GM12801 (cell line): ENCODE measurements at regions not wholly inside any gene's neighbourhood (a gene's known extent, or its start where the extent isn't known, plus 50 kb on each side); places are given as distances from the start of the nearest gene placed in this dataset.

Source experiments
- TF ChIP-seq, protein P1 (sequence below): IDR thresholded peaks from one replicate; pipeline ENCODE4 v1.5.1; 2011; ENCODE audit warnings: control low read depth; ENCODE audit not compliant: insufficient read length; ENCODE audit errors: extremely low read depth

GRCh38 chr15:85974348-85974705 is 105.3 kb upstream of the AGBL1 start:
- TF ChIP-seq, protein P1, sequence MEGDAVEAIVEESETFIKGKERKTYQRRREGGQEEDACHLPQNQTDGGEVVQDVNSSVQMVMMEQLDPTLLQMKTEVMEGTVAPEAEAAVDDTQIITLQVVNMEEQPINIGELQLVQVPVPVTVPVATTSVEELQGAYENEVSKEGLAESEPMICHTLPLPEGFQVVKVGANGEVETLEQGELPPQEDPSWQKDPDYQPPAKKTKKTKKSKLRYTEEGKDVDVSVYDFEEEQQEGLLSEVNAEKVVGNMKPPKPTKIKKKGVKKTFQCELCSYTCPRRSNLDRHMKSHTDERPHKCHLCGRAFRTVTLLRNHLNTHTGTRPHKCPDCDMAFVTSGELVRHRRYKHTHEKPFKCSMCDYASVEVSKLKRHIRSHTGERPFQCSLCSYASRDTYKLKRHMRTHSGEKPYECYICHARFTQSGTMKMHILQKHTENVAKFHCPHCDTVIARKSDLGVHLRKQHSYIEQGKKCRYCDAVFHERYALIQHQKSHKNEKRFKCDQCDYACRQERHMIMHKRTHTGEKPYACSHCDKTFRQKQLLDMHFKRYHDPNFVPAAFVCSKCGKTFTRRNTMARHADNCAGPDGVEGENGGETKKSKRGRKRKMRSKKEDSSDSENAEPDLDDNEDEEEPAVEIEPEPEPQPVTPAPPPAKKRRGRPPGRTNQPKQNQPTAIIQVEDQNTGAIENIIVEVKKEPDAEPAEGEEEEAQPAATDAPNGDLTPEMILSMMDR, result no peak

DNA sequence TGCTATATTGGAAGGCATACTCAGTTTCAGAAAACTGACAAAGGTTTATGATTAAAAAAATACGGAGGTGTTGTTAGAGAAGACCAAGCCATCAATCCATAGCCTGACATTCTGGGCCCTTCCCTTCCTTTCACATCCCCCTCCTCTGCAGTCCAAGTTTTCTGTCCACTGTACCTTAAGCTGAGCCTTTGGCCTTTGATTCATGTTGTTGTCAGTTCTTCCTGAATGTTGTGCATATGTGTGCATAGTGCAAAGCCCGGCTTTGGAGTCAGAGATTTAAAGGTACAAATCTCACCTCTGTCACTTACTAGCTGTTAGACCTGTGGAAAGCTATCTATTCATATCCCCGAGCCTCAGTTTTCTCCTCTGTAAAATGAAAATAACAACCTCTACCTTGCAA is 104.9 kb upstream of the AGBL1 start:
- TF ChIP-seq, protein P1, result no peak

DNA sequence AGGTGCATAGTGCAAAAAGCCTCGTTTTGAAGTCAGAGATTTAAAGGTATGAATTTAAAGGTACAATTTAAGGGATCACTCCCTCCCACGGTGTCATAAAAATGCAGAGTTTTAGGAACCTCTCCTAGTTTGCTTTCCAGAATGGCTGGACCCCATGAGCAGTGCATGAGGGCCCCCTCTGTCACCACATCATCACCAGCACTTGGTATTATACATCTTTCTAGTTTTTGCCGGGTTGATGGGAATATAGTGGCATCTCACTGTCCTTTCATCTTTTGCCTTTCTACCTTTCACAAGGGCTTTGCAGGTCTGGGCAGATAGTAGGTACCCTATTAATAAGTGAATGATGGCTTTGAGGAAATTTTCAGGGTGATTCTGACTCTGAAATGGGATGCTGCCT is 103.6 kb upstream of the AGBL1 start:
- TF ChIP-seq, protein P1, result no peak

DNA sequence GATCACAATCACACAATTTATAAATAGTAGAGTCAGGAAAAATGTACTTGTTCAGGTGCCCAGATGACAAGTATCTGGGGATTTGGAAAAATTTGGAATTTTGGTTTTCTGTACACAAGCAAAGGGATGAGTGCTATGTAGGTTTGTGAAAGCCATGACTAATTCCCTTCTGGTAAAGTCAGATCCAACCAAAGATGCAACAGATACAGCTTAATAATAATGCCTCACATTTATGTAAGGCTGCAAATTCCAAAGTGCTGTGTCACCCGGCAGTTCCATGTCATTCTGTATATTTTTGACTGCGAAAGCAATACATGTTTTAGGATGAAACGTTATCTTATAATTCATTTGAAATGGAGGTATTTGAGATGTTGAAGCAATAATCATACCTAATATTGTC is 102.7 kb upstream of the AGBL1 start:
- TF ChIP-seq, protein P1, result no peak

DNA sequence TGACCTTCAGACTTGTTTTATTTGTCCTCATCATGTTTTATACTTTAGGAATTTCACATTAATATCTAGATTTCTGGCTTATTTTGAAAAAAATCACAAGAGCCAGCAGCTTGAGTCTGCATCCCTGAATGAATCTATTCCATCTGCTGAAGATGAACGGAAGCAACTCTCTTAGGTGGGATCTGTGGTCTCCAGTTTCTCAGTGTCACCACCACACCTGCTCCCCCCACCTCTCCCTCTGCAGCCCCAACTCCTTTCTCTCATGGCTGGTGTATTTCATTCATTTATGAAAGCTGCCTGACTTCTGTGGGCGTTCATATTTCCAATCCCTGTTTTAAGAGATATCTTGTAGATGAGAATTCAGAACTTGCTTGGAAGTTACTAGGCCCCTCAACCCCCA is 102.1 kb upstream of the AGBL1 start:
- TF ChIP-seq, protein P1, result no peak

DNA sequence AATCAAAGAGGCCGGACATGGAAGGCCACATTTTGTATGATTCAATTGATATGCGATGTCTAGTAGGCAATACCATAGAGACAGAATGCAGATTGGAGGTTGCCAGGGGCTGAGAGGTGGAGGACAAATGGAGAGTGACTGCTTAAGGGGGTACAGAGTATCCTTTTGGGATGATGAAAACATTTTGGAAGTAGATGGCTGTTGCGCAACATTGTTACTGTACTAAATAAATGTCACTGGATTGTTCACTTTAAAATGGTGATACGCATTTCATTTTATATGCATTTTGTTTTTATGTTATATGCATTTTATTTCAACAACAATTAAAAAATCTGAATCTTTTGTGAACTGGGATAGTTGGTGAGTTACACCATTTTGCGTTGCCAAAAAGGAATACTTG is 99.7 kb upstream of the AGBL1 start:
- TF ChIP-seq, protein P1, result no peak

- TF ChIP-seq, protein P1, result no peak
These were observed 98.7 kb upstream of the AGBL1 start for GRCh38 chr15:85980946-85981345.

- TF ChIP-seq, protein P1, result no peak
These were observed 95.4 kb upstream of the AGBL1 start for GRCh38 chr15:85984241-85984640.
